ENCODE measurements at regions not wholly inside any gene's neighbourhood (a gene's known extent, or its start where the extent isn't known, plus 50 kb on each side); places are given as distances from the start of the nearest gene placed in this dataset.
"Not testable (repeated sequence)": the region's sequence is repeated elsewhere in the genome, so short reads cannot be mapped to it uniquely, and the experiment has no call there.

- no peaks in the 10 kb centered on the region for H3K4me1 ChIP-seq (ENCODE audit: insufficient read depth, poor library complexity, severe bottlenecking)
- H3K27ac ChIP-seq (ENCODE audit: poor library complexity, severe bottlenecking): no peak overlapping the region
- no peaks in the 10 kb centered on the region for H3K9me3 ChIP-seq (ENCODE audit: severe bottlenecking)
- DNase-seq (ENCODE audit: low spot score) (no peak), ATAC-seq (ENCODE audit: low read depth) (no peak)
- TF ChIP-seq CTCF (IDR thresholded peaks at IDR 0.05; ENCODE audit: poor library complexity, severe bottlenecking): no peak
- no peaks in the 10 kb centered on the region for H3K27me3 ChIP-seq (ENCODE audit: insufficient read depth, poor library complexity, severe bottlenecking)
- no peaks in the 10 kb centered on the region for H3K36me3 ChIP-seq (ENCODE audit: low read depth)
- no peak overlapping the region for H3K4me3 ChIP-seq (ENCODE audit: severe bottlenecking)
These were observed 433.8 kb upstream of the CBLB start for GRCh38 chr3:106302451-106303221.

- ATAC-seq (ENCODE audit: low read depth): no peak
- Histone ChIP-seq H3K27me3 (ENCODE audit: insufficient read depth, poor library complexity, severe bottlenecking) (no peaks in the 10 kb centered on the region), H3K4me1 (ENCODE audit: insufficient read depth, poor library complexity, severe bottlenecking) (no peaks in the 10 kb centered on the region)
These were observed 435.0 kb upstream of the CBLB start for GRCh38 chr3:106303766-106304165.

GRCh38 chr3:106305127-106305526, 436.3 kb upstream of the CBLB start:
- Histone ChIP-seq H3K27me3 (ENCODE audit: insufficient read depth, poor library complexity, severe bottlenecking) (no peaks in the 10 kb centered on the region), H3K36me3 (ENCODE audit: low read depth) (no peaks in the 10 kb centered on the region), H3K27ac (ENCODE audit: poor library complexity, severe bottlenecking) (no peak overlapping the region), H3K9me3 (ENCODE audit: severe bottlenecking) (no peaks in the 10 kb centered on the region), H3K4me3 (ENCODE audit: severe bottlenecking) (no peak overlapping the region), H3K4me1 (ENCODE audit: insufficient read depth, poor library complexity, severe bottlenecking) (no peaks in the 10 kb centered on the region)
- ATAC-seq (ENCODE audit: low read depth) (no peak), DNase-seq (ENCODE audit: low spot score) (no peak)
- no peak for TF ChIP-seq CTCF (IDR thresholded peaks at IDR 0.05; ENCODE audit: poor library complexity, severe bottlenecking)

More at GRCh38 chr3:106303766-106304165, 435.0 kb upstream of the CBLB start:
- Histone ChIP-seq H3K4me3 (ENCODE audit: severe bottlenecking) (no peak overlapping the region), H3K36me3 (ENCODE audit: low read depth) (no peaks in the 10 kb centered on the region), H3K9me3 (ENCODE audit: severe bottlenecking) (no peaks in the 10 kb centered on the region), H3K27ac (ENCODE audit: poor library complexity, severe bottlenecking) (no peak overlapping the region)
- no peak for TF ChIP-seq CTCF (IDR thresholded peaks at IDR 0.05; ENCODE audit: poor library complexity, severe bottlenecking)
- no peak for DNase-seq (ENCODE audit: low spot score)

- Histone ChIP-seq H3K4me1 (ENCODE audit: insufficient read depth, poor library complexity, severe bottlenecking) (no peaks in the 10 kb centered on the region), H3K9me3 (ENCODE audit: severe bottlenecking) (no peaks in the 10 kb centered on the region), H3K4me3 (ENCODE audit: severe bottlenecking) (no peak overlapping the region), H3K27ac (ENCODE audit: poor library complexity, severe bottlenecking) (no peak overlapping the region), H3K36me3 (ENCODE audit: low read depth) (no peaks in the 10 kb centered on the region), H3K27me3 (ENCODE audit: insufficient read depth, poor library complexity, severe bottlenecking) (no peaks in the 10 kb centered on the region)
- ATAC-seq (ENCODE audit: low read depth): no peak
- TF ChIP-seq CTCF (IDR thresholded peaks at IDR 0.05; ENCODE audit: poor library complexity, severe bottlenecking): no peak
- no peak for DNase-seq (ENCODE audit: low spot score)
These were observed 437.1 kb upstream of the CBLB start for GRCh38 chr3:106305882-106306435.

GRCh38 chr3:106309274-106309673, 440.5 kb upstream of the CBLB start:
- no peak overlapping the region for H3K4me3 ChIP-seq (ENCODE audit: severe bottlenecking)
- no peaks in the 10 kb centered on the region for H3K36me3 ChIP-seq (ENCODE audit: low read depth)
- no peaks in the 10 kb centered on the region for H3K4me1 ChIP-seq (ENCODE audit: insufficient read depth, poor library complexity, severe bottlenecking)
- ATAC-seq (ENCODE audit: low read depth) (no peak), DNase-seq (ENCODE audit: low spot score) (no peak)
- no peaks in the 10 kb centered on the region for H3K27me3 ChIP-seq (ENCODE audit: insufficient read depth, poor library complexity, severe bottlenecking)
- H3K9me3 ChIP-seq (ENCODE audit: severe bottlenecking): no peaks in the 10 kb centered on the region
- H3K27ac ChIP-seq (ENCODE audit: poor library complexity, severe bottlenecking): no peak overlapping the region
- no peak for TF ChIP-seq CTCF (IDR thresholded peaks at IDR 0.05; ENCODE audit: poor library complexity, severe bottlenecking)

- not testable (repeated sequence) for H3K36me3 ChIP-seq (ENCODE audit: low read depth); H3K4me3 ChIP-seq (ENCODE audit: severe bottlenecking); ATAC-seq (ENCODE audit: low read depth); H3K27ac ChIP-seq (ENCODE audit: poor library complexity, severe bottlenecking); H3K27me3 ChIP-seq (ENCODE audit: insufficient read depth, poor library complexity, severe bottlenecking); H3K4me1 ChIP-seq (ENCODE audit: insufficient read depth, poor library complexity, severe bottlenecking); H3K9me3 ChIP-seq (ENCODE audit: severe bottlenecking); DNase-seq (ENCODE audit: low spot score)
These were observed 441.0 kb upstream of the CBLB start for GRCh38 chr3:106309798-106310197.
